Liver (tissue), 3 donors: ENCODE measurements at regions not wholly inside any gene's neighbourhood (a gene's known extent, or its start where the extent isn't known, plus 50 kb on each side); places are given as distances from the start of the nearest gene placed in this dataset.
"Not testable (repeated sequence)": the region's sequence is repeated elsewhere in the genome, so short reads cannot be mapped to it uniquely, and the experiment has no call there.

ENCODE experiments used
- CTCF ChIP-seq: fragments of 150-350 bp; IDR thresholded peaks from 2 replicates; pipeline ENCODE4 v1.5.1; 2017; ENCODE audit warnings: improper control_type of control experiment, low read depth, low read length; ENCODE audit not compliant: missing input control
- EGR1 ChIP-seq, 2 donors: IDR thresholded peaks; 2 replicates each; pipeline ENCODE4 v1.6.1; 2016 to 2018; ENCODE audit warnings: antibody characterized with exemption in 2 of 2, low read depth in 2 of 2
- MAX ChIP-seq: IDR thresholded peaks from 2 replicates; pipeline ENCODE4 v1.6.1; 2016; ENCODE audit warnings: antibody characterized with exemption
- SP1 ChIP-seq: IDR thresholded peaks from 2 replicates; pipeline ENCODE4 v1.6.1; 2018; ENCODE audit warnings: antibody characterized with exemption, mild to moderate bottlenecking
- TAF1 ChIP-seq: conservative IDR thresholded peaks from 2 replicates; pipeline ENCODE4 v1.6.1; 2016; ENCODE audit warnings: antibody characterized with exemption, mild to moderate bottlenecking
- YY1 ChIP-seq: IDR thresholded peaks from 2 replicates; pipeline ENCODE4 v1.6.1; 2016; ENCODE audit warnings: antibody characterized with exemption, mild to moderate bottlenecking
- ZBTB33 ChIP-seq: IDR thresholded peaks from 2 replicates; pipeline ENCODE4 v1.6.1; 2016; ENCODE audit warnings: antibody characterized with exemption
- donor health status: healthy.
- donor health status: healthy.

GRCh38 chr2:111373989-111374388, 253.3 kb downstream of the BCL2L11 start:
- TF ChIP-seq CTCF; MAX; EGR1 (IDR thresholded peaks at IDR 0.05; ENCODE audit: low read depth in 2 of 2); YY1; TAF1; SP1; ZBTB33: not testable (repeated sequence)
